Thoracic aorta (tissue), 2 donors: ENCODE measurements at regions not wholly inside any gene's neighbourhood (a gene's known extent, or its start where the extent isn't known, plus 50 kb on each side); places are given as distances from the start of the nearest gene placed in this dataset.
"Not testable (repeated sequence)": the region's sequence is repeated elsewhere in the genome, so short reads cannot be mapped to it uniquely, and the experiment has no call there.

Experiments
- ATAC-seq: fragments of 150-250 bp; one replicate; pipeline ENCODE4 v1.8.0; 2017; ENCODE audit warnings: low read depth; ENCODE audit not compliant: insufficient number of reproducible peaks, low FRiP score
- DNase-seq: peaks from one replicate; pipeline ENCODE4 v3.0.0-alpha.2; 2020; ENCODE audit warnings: low spot score
- H3K27ac ChIP-seq, 2 donors: fragments of 200-600 bp; sonication (generic); 1 replicate in 1 of 2; 2 replicates in 1 of 2; pipeline ENCODE4 v1.5.1; 2016; ENCODE audit warnings: mild to moderate bottlenecking in 2 of 2, moderate library complexity in 2 of 2
- H3K27me3 ChIP-seq: fragments of 200-600 bp; sonication (generic); replicated peaks from 2 replicates; pipeline ENCODE4 v1.6.0; 2016; ENCODE audit warnings: mild to moderate bottlenecking; ENCODE audit not compliant: insufficient read depth
- H3K36me3 ChIP-seq: fragments of 200-600 bp; sonication (generic); one replicate; pipeline ENCODE4 v1.5.1; 2016
- H3K4me1 ChIP-seq, 2 donors: fragments of 200-600 bp; sonication (generic); 1 replicate in 1 of 2; 2 replicates in 1 of 2; pipeline versions ENCODE4 v1.5.1 to v1.6.0; 2016; ENCODE audit warnings: low read depth in 2 of 2, mild to moderate bottlenecking in 1 of 2; ENCODE audit not compliant: control insufficient read depth in 1 of 2
- H3K4me3 ChIP-seq: fragments of 200-600 bp; sonication (generic); 2 replicates; pipeline ENCODE4 v1.5.1; 2016; ENCODE audit warnings: mild to moderate bottlenecking
- H3K9me3 ChIP-seq: fragments of 200-600 bp; sonication (generic); 2 replicates; pipeline ENCODE4 v1.5.1; 2016
- CTCF ChIP-seq: fragments of 200-600 bp; sonication (generic); IDR thresholded peaks from one replicate; pipeline ENCODE4 v1.5.1; 2019; ENCODE audit warnings: antibody characterized with exemption

- no peaks in the 10 kb centered on the region for H3K36me3 ChIP-seq
- H3K4me3 ChIP-seq = no peak overlapping the region
- no peak for TF ChIP-seq CTCF
- no peak overlapping the region for H3K27ac ChIP-seq
- no peaks in the 10 kb centered on the region for H3K27me3 ChIP-seq
- no peaks in the 10 kb centered on the region for H3K4me1 ChIP-seq
- no peak for ATAC-seq
- no peak for DNase-seq
- H3K9me3 ChIP-seq = peaks cover 28% of the 10 kb centered on the region
These were observed 124.8 kb upstream of the NECTIN3 start for GRCh38 chr3:110946810-110947209.

GRCh38 chr3:110949194-110949593 is 122.4 kb upstream of the NECTIN3 start:
- not testable (repeated sequence) for ATAC-seq
- H3K9me3 ChIP-seq = peaks cover 27% of the 10 kb centered on the region

GRCh38 chr3:110955301-110955880 is 116.2 kb upstream of the NECTIN3 start:
- H3K9me3 ChIP-seq = no peaks in the 10 kb centered on the region
- TF ChIP-seq CTCF = no peak
- H3K27me3 ChIP-seq = no peaks in the 10 kb centered on the region
- DNase-seq = no peak
- no peaks in the 10 kb centered on the region for H3K4me1 ChIP-seq
- ATAC-seq = no peak
- no peak overlapping the region for H3K27ac ChIP-seq
- H3K4me3 ChIP-seq = no peak overlapping the region
- no peaks in the 10 kb centered on the region for H3K36me3 ChIP-seq

More at GRCh38 chr3:110949194-110949593, 122.4 kb upstream of the NECTIN3 start:
- H3K27me3 ChIP-seq, H3K4me1 ChIP-seq, H3K27ac ChIP-seq, DNase-seq, H3K4me3 ChIP-seq, H3K36me3 ChIP-seq: not testable (repeated sequence)

- no peak overlapping the region for H3K27ac ChIP-seq
- H3K27me3 ChIP-seq = no peaks in the 10 kb centered on the region
- ATAC-seq (no peak), DNase-seq (no peak)
- no peaks in the 10 kb centered on the region for H3K36me3 ChIP-seq
- H3K4me1 ChIP-seq = no peaks in the 10 kb centered on the region
- H3K9me3 ChIP-seq = no peaks in the 10 kb centered on the region
- TF ChIP-seq CTCF = no peak
- H3K4me3 ChIP-seq = no peak overlapping the region
These were observed 115.5 kb upstream of the NECTIN3 start for GRCh38 chr3:110956081-110956480.

GRCh38 chr3:110957247-110958025 is 114.2 kb upstream of the NECTIN3 start:
- Histone ChIP-seq H3K27me3 (no peaks in the 10 kb centered on the region), H3K4me3 (no peak overlapping the region), H3K27ac (no peak overlapping the region), H3K4me1 (no peaks in the 10 kb centered on the region), H3K36me3 (no peaks in the 10 kb centered on the region), H3K9me3 (no peaks in the 10 kb centered on the region)
- ATAC-seq (no peak), DNase-seq (no peak)
- no peak for TF ChIP-seq CTCF
